ENCODE measurements at regions not wholly inside any gene's neighbourhood (a gene's known extent, or its start where the extent isn't known, plus 50 kb on each side); places are given as distances from the start of the nearest gene placed in this dataset.
"Not testable (repeated sequence)": the region's sequence is repeated elsewhere in the genome, so short reads cannot be mapped to it uniquely, and the experiment has no call there.

DNA sequence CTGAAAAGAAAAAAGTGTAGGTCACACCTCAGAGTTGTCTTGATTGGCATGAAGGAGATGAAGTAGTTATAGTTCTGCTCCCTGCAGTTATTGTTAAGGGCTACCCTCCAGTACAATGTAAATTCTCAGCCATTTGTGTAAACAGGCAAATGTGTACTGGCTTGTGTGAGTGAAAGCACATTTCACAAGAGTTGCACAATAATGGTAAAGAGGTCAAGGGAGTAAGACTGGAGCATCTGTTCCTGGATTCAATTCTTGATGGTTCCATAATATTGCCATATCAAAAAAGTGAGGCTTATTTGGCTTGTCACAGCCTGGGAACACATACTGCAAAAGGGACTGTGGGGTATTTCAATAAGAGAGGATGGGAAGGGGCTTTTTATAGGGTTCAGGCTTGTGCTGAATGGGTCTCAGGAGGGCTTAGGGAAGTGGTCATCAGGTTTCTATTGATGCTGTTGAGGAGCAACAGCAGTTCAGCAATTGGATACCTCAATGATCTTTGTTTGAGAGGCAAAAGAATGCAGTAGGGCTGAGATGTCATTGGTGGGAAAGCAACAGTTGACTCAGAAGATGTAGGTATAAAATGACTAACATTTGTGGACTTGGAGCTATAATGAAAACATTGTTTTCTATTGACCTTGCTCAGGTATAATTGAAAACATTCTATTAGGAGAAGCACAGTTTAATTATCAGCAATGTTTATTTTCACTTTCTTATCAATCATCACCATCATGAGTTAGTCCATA, 402.6 kb downstream of the BCKDHB start:
- no peak for DNase-seq (ENCODE audit: low spot score)

DNA sequence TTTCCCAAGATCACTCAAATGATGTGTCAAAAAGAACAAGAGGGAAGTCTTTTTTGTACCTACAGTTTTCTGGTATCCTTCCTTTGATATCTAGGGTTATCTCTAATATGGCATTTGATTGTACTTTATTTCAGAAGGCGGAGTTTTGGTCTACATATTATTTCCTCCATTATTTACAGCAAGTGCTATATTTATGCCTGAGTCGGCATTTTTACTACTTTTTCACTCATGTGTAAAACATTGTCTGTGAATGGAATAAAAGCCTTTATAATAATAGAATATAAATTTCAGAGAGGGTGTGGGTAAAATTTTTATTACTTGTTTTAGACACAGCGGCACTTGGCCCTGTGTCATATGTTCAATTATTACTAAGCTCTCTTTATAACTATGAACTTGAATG, 398.4 kb downstream of the BCKDHB start:
- no peak for DNase-seq (ENCODE audit: low spot score)

DNA sequence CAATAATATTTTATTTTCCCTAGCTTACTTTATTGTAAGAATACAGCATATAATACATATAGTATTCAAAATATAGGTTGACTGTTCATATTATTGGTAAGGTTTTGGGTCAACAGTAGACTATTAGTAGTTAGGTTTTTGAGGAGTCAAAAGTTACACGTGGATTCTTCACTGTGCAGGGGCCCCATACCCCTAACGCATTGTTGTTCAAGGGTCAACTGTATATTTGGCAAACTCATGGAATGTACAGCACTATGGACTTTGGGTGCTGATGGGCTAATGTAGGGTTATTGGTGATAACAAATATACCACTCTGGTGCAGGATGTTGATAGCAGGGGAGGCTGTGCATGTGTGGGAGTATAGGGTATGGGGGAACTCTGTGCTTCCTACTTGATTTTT, 397.2 kb downstream of the BCKDHB start:
- DNase-seq (ENCODE audit: low spot score) = no peak

DNA sequence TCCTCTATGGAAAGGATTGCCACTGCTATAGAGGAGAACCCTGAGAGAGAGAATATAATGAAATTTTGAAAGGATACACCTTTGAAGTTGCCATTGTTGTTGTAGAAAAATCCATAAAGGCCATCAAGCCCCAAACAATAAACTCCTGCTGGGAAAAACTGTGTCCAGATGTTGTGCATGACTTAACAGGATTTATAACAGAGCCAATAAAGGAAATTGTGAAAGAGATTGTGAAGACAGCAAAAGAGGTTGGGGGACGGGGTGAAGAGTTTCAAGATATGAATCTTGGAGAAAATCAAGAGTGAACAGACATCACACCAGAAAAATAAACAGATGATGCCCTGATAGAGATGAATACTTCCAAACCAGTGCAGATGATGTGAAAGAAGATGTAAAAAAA, 396.4 kb downstream of the BCKDHB start:
- DNase-seq (ENCODE audit: low spot score) = no peak

DNA sequence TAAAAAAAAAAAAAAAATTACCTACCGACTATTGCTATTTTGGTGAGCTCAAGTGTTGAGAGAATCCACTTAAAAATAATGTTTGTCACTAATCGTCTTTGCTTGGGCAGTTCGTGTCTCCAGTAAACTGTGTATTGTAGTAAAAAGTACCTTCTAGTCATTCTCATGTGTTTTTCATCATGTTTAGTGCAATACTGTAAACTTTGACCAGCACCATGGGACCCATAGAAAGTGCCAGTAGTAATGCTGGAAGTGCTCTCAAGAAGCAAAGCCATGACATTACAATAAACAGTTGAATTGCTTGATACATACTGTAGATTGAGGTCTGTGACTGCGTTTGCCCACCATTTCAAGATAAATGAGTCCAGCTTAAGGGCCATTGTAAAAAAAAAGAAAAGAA, 395.2 kb downstream of the BCKDHB start:
- no peak for DNase-seq (ENCODE audit: low spot score)

DNA sequence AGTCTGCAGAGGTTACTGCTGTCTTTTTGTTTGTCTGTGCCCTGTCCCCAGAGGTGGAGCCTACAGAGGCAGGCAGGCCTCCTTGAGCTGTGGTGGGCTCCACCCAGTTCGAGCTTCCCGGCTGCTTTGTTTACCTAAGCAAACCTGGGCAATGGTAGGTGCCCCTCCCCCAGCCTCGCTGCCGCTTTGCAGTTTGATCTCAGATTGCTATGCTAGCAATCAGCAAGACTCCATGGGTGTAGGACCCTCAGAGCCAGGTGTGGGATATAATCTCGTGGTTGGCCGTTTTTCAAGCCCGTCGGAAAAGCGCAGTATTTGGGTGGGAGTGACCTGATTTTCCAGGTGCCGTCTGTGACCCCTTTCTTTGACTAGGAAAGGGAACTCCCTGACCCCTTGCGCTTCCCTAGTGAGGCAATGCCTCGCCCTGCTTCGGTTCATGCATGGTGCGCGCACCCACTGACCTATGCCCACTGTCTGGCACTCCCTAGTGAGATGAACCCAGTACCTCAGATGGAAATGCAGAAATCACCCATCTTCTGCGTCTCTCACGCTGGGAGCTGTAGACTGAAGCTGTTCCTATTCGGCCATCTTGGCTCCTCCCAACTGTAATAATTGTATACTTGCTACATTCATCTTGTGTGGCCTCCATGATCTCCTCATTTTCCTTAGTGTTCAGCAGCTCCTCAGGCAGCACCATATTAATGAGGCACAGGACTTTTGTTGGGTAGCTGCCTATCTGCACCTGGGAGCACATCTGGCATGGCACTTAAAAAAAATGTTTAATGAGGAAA, 391.4 kb downstream of the BCKDHB start:
- DNase-seq (ENCODE audit: low spot score) = not testable (repeated sequence)

DNA sequence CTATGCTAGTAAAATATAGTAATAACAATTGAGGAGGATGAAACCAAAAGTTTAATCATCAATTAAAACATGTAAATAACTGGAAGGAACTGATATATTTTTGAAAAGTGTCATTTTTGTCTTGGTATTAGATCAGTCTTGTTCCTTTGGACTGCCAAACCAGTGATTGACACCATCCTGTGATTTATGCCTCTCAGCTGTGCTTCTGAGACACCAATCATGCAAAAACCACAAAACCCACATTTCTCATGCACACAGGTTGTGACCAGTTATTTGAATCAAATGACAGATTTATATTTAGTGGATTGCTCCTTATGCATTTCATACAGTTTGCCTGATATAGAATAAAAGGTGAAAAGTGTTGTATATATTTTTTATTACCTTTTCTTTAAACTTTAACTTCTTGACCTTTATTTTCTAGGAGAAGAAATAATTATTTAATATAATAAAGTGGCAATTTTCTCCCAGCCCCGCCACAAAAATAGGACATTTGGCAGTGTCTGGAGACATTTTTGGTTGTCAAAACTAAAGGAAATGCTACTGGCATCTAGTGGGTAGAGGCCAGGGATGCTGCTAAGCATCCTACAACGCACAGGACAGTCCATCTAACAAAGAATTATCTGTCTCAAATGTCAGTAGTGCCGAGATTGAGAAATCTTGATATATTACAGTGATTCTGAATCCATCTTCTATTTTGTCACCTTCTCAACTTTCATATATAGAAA, 383.6 kb downstream of the BCKDHB start:
- DNase-seq (ENCODE audit: low spot score) = no peak

DNA sequence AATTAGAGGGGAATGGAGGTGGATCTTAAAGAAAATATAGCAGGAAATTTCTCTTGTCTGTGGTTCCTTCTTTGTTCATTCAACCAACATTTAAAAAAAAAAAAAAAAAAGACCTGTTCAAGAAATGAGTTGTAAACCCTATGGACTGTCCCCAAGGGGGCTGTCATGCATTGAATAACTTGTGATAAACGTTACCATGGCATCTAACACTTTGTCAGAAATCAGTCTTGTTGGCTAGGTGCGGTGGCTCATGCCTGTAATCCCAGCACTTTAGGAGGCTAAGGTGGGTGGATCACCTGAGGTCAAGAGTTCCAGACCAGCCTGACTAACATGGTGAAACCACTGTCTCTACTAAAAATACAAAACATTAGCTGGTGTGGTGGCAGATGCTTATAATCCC, 381.7 kb downstream of the BCKDHB start:
- DNase-seq (ENCODE audit: low spot score) = no peak

DNA sequence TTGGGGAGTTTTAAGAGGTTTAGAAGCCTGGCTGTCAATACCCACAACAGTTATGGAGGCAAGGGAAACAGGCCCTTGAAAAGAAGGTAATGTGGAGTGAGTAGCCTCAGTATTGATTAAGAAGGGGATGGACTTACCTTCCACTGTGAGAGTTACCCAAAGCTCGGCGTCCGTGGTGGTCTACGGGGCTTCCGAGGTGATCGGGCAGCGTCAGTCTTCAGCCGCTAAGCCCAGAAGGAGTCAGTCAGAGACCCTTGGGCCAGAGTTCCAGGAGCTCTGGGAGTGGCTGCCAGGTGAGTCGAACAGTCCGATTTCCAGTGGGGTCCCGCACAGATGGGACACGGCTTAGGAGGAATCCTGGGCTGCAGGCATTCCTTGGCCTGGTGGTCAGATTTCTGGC, 379.0 kb downstream of the BCKDHB start:
- not testable (repeated sequence) for DNase-seq (ENCODE audit: low spot score)

DNA sequence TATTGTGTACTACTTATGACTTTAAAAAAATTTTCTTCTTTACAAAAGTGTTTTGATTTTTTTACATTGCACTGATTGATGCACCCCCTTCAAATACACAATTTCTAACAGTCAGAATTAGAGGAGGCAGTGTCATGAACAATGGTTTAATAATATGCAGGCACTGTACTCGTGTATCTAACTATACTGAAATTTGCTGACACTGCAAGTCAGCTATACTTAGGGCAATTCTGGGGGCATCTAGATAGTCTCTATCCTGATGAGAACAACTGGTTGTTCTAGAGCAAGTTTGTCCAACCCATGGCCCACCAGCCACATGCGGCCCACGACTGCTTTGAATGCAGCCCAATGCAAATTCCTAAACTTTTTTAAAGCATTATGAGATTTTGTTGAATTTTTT, 375.6 kb downstream of the BCKDHB start:
- no peak for DNase-seq (ENCODE audit: low spot score)

DNA sequence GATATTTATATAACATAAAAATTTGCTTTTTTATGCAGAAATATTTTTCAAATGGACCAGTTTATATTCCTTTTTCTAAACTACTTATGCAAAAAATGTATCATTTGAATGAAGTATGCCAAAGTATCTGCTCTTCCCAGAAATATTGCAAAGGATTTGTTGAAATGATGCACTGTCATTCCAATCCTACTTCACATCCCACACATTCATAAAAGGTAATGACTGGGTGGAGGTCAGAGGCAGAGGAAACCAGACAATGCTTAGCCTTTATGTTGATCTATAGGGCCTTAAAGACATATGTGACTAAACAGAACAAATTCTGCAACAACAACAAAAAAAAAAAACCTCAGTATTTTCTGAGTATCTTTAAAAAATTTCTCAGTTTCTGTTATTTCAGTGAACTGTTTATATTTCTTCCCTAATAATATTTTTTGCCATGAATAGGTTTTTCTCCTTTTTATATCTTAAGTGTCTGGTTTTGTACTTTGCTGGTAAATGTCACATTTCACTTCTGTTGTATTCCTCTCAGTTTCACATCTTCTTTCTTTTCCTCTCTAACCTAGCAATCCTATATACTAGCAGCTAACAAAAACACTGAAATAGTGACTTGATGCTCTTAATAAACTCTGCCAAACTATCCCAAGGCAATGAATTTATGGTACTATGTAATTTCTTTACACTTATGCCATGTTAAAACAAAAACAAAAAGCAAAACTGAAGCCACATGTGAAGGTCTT, 374.1 kb downstream of the BCKDHB start:
- peak; percentile 48 for DNase-seq (ENCODE audit: low spot score)

DNA sequence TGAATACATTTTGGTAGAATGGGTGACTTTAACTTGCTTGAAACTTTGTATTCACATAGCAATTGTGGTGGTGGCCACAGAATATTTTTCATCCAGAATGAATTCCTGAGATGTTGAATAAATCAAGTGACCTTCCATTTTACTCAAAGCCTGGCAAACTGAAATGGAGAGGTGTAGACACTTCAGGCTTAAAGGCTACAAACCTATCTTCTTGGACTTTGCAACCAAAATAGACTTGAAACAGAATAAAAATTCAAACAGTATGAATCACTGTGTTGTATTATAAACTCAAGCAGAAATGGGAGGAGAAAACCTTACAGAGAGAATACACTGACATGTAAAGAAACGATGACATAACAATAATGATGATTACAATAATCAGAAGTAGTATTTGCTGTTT, 371.6 kb downstream of the BCKDHB start:
- DNase-seq (ENCODE audit: low spot score) = no peak

DNA sequence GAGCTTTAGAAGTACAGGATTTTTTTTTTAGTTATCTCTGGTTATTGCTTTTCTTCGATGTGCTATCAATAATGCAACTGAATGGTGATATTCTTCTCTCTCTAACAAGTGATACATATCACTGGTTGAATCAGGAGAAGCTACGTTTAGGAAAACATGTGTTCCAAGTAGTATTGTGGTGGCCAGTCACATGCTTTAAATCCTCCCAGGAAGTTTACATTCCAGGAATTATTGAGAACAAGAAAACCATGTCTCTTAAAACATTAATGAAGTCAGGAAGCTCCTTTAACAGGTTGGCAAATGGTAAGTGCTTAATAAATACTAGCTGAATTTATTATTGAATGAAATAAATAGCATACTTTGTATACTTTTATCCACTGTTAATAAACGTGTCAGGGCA, 371.1 kb downstream of the BCKDHB start:
- DNase-seq (ENCODE audit: low spot score) = peak; percentile 31

DNA sequence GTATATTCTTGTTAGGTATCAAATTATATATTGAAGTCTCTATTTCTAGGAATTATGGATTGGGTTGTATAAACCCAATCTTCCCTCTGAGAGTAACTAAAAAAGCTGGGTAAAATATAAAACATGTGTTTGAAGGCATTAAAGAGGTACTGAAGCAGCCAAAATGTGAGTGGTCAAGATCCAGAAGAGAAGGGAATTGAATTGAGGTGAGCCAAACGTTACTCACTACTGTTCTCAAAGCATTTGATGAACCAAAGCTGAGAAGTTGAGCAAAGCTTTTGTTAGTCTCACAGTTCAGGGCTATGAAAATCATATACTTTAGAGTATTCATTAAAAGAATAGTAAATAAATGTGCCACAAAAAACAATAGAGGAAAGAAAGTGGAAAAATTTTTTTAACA, 365.8 kb downstream of the BCKDHB start:
- DNase-seq (ENCODE audit: low spot score) = no peak

DNA sequence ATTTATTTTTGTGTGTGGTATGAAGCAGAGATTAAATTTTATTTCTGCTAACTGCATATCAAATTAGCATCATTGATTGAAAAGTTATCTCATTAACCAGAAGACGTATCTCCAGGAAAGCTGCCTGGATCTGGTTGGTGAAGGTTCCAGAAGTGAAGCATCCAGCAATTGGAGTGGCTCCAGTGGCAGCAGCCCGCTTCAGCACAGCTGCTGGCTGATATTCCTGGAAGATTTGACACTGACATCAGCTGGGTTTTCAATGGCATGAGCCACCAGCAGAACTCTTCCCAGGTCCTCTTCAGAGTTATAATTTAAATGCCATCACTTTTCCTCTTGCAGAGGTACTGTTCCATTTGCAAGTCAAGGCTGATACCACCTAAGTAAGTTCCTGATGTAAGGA, 363.5 kb downstream of the BCKDHB start:
- no peak for DNase-seq (ENCODE audit: low spot score)

DNA sequence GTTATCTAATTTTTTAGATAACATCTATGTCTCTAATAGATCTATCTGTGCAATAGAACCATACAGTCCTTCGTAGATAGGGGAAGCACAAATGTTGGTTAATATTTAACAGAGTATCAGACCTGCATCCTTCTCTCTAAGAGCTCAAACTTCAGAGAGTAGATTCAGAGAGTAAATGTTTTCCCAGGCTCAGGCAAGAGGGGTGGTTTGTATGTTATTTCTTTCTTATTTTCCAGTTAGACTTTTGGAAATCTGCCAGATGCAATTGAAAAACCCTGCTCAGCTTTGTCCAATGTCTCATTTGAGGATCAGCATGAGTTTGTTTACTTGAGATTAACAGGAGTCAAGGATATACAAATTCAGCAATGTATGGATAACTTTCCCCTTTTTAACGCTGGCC, 361.9 kb downstream of the BCKDHB start:
- no peak for DNase-seq (ENCODE audit: low spot score)

DNA sequence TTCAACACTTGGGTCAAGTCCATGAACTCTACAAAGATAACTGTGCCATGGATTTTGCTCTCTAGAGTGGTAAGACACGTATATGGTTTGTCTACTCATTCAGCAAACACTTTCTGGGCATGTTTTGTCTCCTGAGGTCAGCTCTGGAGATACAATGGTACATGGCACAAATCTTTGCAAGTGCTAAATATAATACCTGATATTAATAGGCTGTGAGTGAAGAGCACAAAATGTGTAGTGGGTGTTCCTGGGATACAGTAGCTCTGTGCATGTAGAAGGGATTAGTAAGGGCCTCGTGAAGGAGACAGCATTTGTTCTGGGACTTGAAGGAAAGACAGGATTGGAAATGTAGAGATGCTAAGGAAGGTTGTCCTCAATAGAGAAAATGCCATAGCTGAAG, 360.9 kb downstream of the BCKDHB start:
- DNase-seq (ENCODE audit: low spot score) = no peak

DNA sequence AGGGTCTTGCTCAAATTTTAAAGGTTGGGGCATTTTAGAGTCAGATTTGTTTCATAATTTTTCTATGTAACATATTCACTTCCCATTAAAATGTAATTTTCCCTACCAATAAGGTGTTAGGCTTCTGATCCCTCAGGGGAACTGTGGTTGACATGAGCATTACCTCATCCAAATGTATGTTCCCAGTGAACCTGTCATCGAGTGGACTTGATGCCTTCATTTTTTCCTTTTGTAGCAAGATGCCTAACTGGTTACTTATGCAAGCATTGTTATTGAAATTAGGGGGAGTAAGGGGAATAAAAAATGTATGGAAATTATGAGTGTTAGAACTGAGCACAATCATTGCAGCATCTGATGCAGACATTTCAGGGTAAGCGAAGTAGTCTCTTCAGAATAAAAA, 360.5 kb downstream of the BCKDHB start:
- DNase-seq (ENCODE audit: low spot score) = no peak

DNA sequence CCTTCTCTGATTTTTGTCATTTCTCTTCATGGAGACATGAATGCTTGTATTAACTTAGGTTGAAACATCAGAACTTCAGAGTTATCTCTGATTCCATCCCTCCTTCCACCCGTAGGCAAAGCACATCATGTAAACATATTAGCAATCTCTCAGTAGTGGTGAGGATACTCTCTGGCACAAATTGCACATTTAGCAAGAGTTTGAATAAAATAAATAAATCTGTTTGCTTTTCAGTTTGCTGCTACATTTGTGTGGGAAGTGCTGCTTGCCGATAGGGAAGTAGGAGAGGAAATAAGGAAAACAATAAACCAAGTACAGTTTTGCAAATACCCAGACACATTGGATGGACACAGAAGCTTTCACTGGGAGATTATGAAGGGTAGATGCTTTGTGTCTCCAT, 359.0 kb downstream of the BCKDHB start:
- no peak for DNase-seq (ENCODE audit: low spot score)

DNA sequence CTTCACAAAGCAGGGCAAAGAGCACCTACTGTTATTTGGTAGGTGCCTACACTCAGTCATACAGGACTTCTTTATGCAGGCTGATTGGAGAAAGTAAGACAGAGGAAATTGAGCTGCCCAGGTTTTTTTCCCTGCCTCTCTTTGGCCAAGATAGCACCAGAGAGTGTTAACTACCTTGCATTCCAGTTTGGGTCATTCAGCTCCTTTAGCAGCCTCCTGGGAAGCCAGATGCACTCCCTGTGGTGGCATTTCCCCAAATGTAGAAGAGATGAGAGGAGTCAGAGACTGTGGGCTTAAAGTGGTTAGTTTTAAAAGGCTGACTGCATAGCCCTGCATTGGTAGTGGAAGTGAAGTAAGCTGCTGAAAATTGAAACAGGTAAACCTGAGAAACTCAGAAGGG, 358.4 kb downstream of the BCKDHB start:
- no peak for DNase-seq (ENCODE audit: low spot score)

DNA sequence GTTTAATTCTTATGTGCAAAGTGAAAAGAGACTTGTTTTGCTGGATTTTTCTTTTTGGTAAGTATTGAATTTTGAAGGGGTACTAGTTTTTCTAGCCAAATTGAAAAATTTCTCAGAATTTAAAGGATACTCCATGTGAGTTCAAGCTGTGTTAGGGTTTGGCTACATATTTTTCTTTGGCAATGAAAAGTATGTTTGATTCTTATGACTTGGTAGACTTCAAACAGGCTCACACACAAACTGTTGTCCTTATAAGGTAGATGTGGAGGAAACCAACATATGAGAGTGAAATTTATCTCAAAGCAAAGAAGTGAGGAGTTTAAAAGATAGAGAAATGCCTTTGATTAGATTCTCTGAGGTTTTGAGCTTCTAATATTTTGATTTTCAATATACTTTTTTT, 356.7 kb downstream of the BCKDHB start:
- DNase-seq (ENCODE audit: low spot score) = peak; percentile 16

DNA sequence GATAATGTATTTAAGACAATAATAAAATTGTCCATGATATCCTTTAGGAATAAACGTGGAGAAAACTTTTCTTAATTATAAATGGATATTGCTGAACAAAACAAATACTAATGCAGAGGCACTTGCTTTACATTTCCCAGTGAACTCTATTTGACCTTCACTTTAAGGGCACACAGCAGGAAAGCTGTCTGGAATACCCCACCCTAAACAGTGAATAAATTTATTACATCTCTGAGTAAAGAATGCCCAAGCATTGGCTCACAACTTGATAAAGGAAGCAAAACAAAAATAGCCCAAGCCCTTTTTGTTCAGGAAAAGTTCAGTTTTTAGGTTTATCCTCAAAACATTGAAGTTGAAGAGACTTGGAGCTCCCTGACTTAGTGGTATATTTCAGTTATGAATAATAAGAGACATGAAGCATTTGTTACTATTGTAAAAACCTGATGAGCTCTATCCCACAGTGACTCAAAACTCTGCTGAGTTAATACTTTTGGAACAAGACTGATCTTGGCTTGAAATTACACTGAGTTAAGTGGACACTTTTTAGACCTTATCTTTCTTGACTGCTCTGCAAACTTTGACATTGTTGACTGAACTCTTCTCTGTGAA, 353.9 kb downstream of the BCKDHB start:
- peak; percentile 16 for DNase-seq (ENCODE audit: low spot score)
